ENCODE measurements at regions not wholly inside any gene's neighbourhood (a gene's known extent, or its start where the extent isn't known, plus 50 kb on each side); places are given as distances from the start of the nearest gene placed in this dataset.

GRCh38 chr13:34886987-34887386 is 55.1 kb upstream of the NBEA start:
- TF ChIP-seq, protein P1, sequence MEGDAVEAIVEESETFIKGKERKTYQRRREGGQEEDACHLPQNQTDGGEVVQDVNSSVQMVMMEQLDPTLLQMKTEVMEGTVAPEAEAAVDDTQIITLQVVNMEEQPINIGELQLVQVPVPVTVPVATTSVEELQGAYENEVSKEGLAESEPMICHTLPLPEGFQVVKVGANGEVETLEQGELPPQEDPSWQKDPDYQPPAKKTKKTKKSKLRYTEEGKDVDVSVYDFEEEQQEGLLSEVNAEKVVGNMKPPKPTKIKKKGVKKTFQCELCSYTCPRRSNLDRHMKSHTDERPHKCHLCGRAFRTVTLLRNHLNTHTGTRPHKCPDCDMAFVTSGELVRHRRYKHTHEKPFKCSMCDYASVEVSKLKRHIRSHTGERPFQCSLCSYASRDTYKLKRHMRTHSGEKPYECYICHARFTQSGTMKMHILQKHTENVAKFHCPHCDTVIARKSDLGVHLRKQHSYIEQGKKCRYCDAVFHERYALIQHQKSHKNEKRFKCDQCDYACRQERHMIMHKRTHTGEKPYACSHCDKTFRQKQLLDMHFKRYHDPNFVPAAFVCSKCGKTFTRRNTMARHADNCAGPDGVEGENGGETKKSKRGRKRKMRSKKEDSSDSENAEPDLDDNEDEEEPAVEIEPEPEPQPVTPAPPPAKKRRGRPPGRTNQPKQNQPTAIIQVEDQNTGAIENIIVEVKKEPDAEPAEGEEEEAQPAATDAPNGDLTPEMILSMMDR (IDR thresholded peaks at IDR 0.05) = no peak
- no peak for TF ChIP-seq POLR2A (IDR thresholded peaks at IDR 0.05)

All from heart left ventricle (tissue), 13 donors.